GM23248 (cell line): ENCODE measurements at regions not wholly inside any gene's neighbourhood (a gene's known extent, or its start where the extent isn't known, plus 50 kb on each side); places are given as distances from the start of the nearest gene placed in this dataset.

Experiments used
- DNase-seq: peaks from one replicate; pipeline ENCODE4 v3.0.0-alpha.2; 2015
- H2AFZ ChIP-seq: fragments of 200-600 bp; sonication (generic); 2 replicates; pipeline ENCODE4 v1.6.1; 2016; ENCODE audit warnings: antibody characterized with exemption
- H3F3A ChIP-seq: fragments of 200-600 bp; sonication (generic); 2 replicates; pipeline ENCODE4 v1.6.1; 2016; ENCODE audit warnings: mild to moderate bottlenecking, antibody characterized with exemption, mixed run types; ENCODE audit not compliant: insufficient read depth
- H3K27ac ChIP-seq: fragments of 200-600 bp; sonication (generic); 2 replicates; pipeline ENCODE4 v1.5.1; 2016; ENCODE audit warnings: mild to moderate bottlenecking
- H3K27me3 ChIP-seq: fragments of 200-600 bp; sonication (generic); replicated peaks from 2 replicates; pipeline ENCODE4 v1.6.1; 2016; ENCODE audit warnings: mild to moderate bottlenecking; ENCODE audit not compliant: insufficient read depth
- H3K36me3 ChIP-seq: fragments of 200-600 bp; sonication (generic); 2 replicates; pipeline ENCODE4 v1.6.1; 2016; ENCODE audit warnings: low read depth, mild to moderate bottlenecking
- H3K4me1 ChIP-seq: fragments of 200-600 bp; sonication (generic); 2 replicates; pipeline ENCODE4 v1.6.1; 2016; ENCODE audit warnings: mild to moderate bottlenecking; ENCODE audit not compliant: insufficient read depth
- H3K4me2 ChIP-seq: fragments of 200-600 bp; sonication (generic); one replicate; pipeline ENCODE4 v1.6.1; 2016; ENCODE audit warnings: mild to moderate bottlenecking; ENCODE audit not compliant: unreplicated experiment
- H3K4me3 ChIP-seq: fragments of 200-600 bp; sonication (generic); 2 replicates; pipeline ENCODE4 v1.5.1; 2016; ENCODE audit warnings: mild to moderate bottlenecking
- H3K79me2 ChIP-seq: fragments of 200-600 bp; sonication (generic); 2 replicates; pipeline ENCODE4 v1.6.1; 2016; ENCODE audit warnings: mild to moderate bottlenecking; ENCODE audit not compliant: insufficient read depth
- H3K9ac ChIP-seq: fragments of 200-600 bp; sonication (generic); 2 replicates; pipeline ENCODE4 v1.6.1; 2016; ENCODE audit warnings: mild to moderate bottlenecking
- H3K9me2 ChIP-seq: fragments of 200-600 bp; sonication (generic); 2 replicates; pipeline ENCODE4 v1.6.1; 2016; ENCODE audit warnings: mixed run types, mild to moderate bottlenecking, moderate library complexity; ENCODE audit not compliant: insufficient read depth
- H3K9me3 ChIP-seq: fragments of 200-600 bp; sonication (generic); one replicate; pipeline ENCODE4 v1.6.1; 2017; ENCODE audit warnings: low read depth
- H4K20me1 ChIP-seq: fragments of 200-600 bp; sonication (generic); 2 replicates; pipeline ENCODE4 v1.6.0; 2016; ENCODE audit not compliant: insufficient read depth
- EZH2 ChIP-seq: fragments of 200-600 bp; sonication (generic); IDR thresholded peaks from 2 replicates; pipeline ENCODE4 v1.6.1; 2018; ENCODE audit warnings: antibody characterized with exemption, mild to moderate bottlenecking; ENCODE audit not compliant: insufficient read depth, poor library complexity, severe bottlenecking
- EZH2phosphoT487 ChIP-seq: fragments of 200-600 bp; sonication (generic); IDR thresholded peaks from 2 replicates; pipeline ENCODE4 v1.6.1; 2018; ENCODE audit warnings: antibody characterized with exemption, moderate library complexity, mild to moderate bottlenecking, low read depth; ENCODE audit not compliant: insufficient read depth
- WGBS, 2 experiments: methylation state at CpG; one replicate each; pipeline ENCODE4 v1.1.6; 2015 to 2017; ENCODE audit warnings: low lambda C conversion rate in 2 of 2, low coverage in 1 of 2; ENCODE audit errors: missing lambda C conversion rate in 2 of 2; 5-methylcytosine and 5-hydroxymethylcytosine counted together
- in situ Hi-C: fragments of 300-500 bp; cut with MboI; formaldehyde crosslinking; loops from 2 replicates; pipeline ENCODE4 v1.15.0; 2020

GRCh38 chr5:155836089-155836803 is 490.7 kb upstream of the SGCD start:
- no peak overlapping the region for H3K4me3 ChIP-seq
- H4K20me1 ChIP-seq = no peaks in the 10 kb centered on the region
- in situ Hi-C loops = no loop called here
- no peaks in the 10 kb centered on the region for H3K9me2 ChIP-seq
- no peaks in the 10 kb centered on the region for H3K79me2 ChIP-seq
- H3K27me3 ChIP-seq = no peaks in the 10 kb centered on the region
- no peaks in the 10 kb centered on the region for H3K4me1 ChIP-seq
- 72 to 73% methylated on average over 4 of the region's 4 CpGs for WGBS, 2 experiments
- no peaks in the 10 kb centered on the region for H3K36me3 ChIP-seq
- no peak for DNase-seq
- no peak overlapping the region for H3K4me2 ChIP-seq
- H3F3A ChIP-seq = no peaks in the 10 kb centered on the region
- no peak for TF ChIP-seq EZH2
- no peak for TF ChIP-seq EZH2phosphoT487
- no peaks in the 10 kb centered on the region for H3K9me3 ChIP-seq
- H2AFZ ChIP-seq = no peak overlapping the region
- H3K9ac ChIP-seq = no peak overlapping the region
- no peak overlapping the region for H3K27ac ChIP-seq

- Histone ChIP-seq H3K9ac (no peak overlapping the region), H3K27me3 (no peaks in the 10 kb centered on the region), H3K4me3 (no peak overlapping the region), H3K9me3 (no peaks in the 10 kb centered on the region), H3K4me2 (no peak overlapping the region), H3K36me3 (no peaks in the 10 kb centered on the region), H4K20me1 (no peaks in the 10 kb centered on the region), H3K79me2 (no peaks in the 10 kb centered on the region), H3K27ac (no peak overlapping the region), H3F3A (no peaks in the 10 kb centered on the region), H3K9me2 (no peaks in the 10 kb centered on the region), H2AFZ (no peak overlapping the region), H3K4me1 (no peaks in the 10 kb centered on the region)
- DNase-seq = no peak
- in situ Hi-C loops = no loop called here
- TF ChIP-seq EZH2phosphoT487 (no peak), EZH2 (no peak)
- 66 to 73% methylated on average over 2 of the region's 2 CpGs for WGBS, 2 experiments
Observed at GRCh38 chr5:155838394-155838793, 488.6 kb upstream of the SGCD start.

- H3K27me3 ChIP-seq = no peaks in the 10 kb centered on the region
- no peaks in the 10 kb centered on the region for H4K20me1 ChIP-seq
- no peaks in the 10 kb centered on the region for H3F3A ChIP-seq
- TF ChIP-seq EZH2phosphoT487 (no peak), EZH2 (no peak)
- H3K4me3 ChIP-seq = no peak overlapping the region
- H3K79me2 ChIP-seq = no peaks in the 10 kb centered on the region
- H3K4me2 ChIP-seq = no peak overlapping the region
- WGBS, 2 experiments = 77 to 79% methylated on average over 5 of the region's 5 CpGs
- no peak for DNase-seq
- H3K4me1 ChIP-seq = no peaks in the 10 kb centered on the region
- in situ Hi-C loops = no loop called here
- H3K9me3 ChIP-seq = no peaks in the 10 kb centered on the region
- H3K9me2 ChIP-seq = no peaks in the 10 kb centered on the region
- no peaks in the 10 kb centered on the region for H3K36me3 ChIP-seq
- H3K27ac ChIP-seq = no peak overlapping the region
- no peak overlapping the region for H2AFZ ChIP-seq
- no peak overlapping the region for H3K9ac ChIP-seq
Observed at GRCh38 chr5:155839251-155840037, 487.5 kb upstream of the SGCD start.

- Histone ChIP-seq H2AFZ (no peak overlapping the region), H3K4me3 (no peak overlapping the region), H3K27me3 (no peaks in the 10 kb centered on the region), H3F3A (no peaks in the 10 kb centered on the region), H3K4me2 (no peak overlapping the region), H3K36me3 (no peaks in the 10 kb centered on the region), H3K9ac (no peak overlapping the region), H4K20me1 (no peaks in the 10 kb centered on the region), H3K79me2 (no peaks in the 10 kb centered on the region), H3K4me1 (no peaks in the 10 kb centered on the region), H3K9me2 (no peaks in the 10 kb centered on the region), H3K9me3 (no peaks in the 10 kb centered on the region), H3K27ac (no peak overlapping the region)
- DNase-seq = no peak
- WGBS, 2 experiments = 73 to 82% methylated on average over 4 of the region's 4 CpGs
- TF ChIP-seq EZH2phosphoT487 = no peak
- TF ChIP-seq EZH2 = no peak
- in situ Hi-C loops = no loop called here
Observed at GRCh38 chr5:155844542-155844941, 482.4 kb upstream of the SGCD start.
